ENCODE measurements at regions not wholly inside any gene's neighbourhood (a gene's known extent, or its start where the extent isn't known, plus 50 kb on each side); places are given as distances from the start of the nearest gene placed in this dataset.

DNA sequence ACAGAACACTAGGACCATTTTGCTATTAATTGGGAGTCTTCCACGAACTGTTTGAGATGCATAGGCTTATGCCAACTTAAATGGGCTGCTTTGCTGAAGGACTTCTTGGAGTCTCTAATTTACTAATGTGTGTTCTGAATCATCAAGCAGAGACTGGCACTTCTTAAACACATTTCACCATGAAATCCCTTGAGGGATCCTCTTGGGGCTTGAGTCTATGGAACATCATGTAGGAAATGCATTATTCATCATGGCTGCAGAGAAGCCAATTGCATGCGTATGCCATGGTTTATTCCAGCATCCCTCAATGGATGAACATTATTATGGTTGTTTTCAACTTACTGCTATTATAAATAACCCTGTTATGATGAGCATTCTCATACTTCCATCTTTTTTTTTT lies 73.4 kb downstream of the FGD2 start:
- H3F3A ChIP-seq (ENCODE audit: control insufficient read depth, insufficient read depth), result no peaks in the 10 kb centered on the region
- H3K4me2 ChIP-seq (ENCODE audit: low read length), result no peak overlapping the region
- H3K9me2 ChIP-seq (replicated peaks; ENCODE audit: control insufficient read depth, low read length), result no peaks in the 10 kb centered on the region
- H3K79me2 ChIP-seq (ENCODE audit: control insufficient read depth, low read length), result no peaks in the 10 kb centered on the region
- no peaks in the 10 kb centered on the region for H4K20me1 ChIP-seq (ENCODE audit: control insufficient read depth, insufficient read depth, low read depth, low read length)
- peaks cover 3% of the 10 kb centered on the region; the same call in 1 of the 2 replicates for H3K9me3 ChIP-seq (ENCODE audit: control insufficient read depth, insufficient read depth, low read length)
- no peaks in the 10 kb centered on the region for H3K4me1 ChIP-seq (ENCODE audit: control insufficient read depth, low read length)
- peaks cover 11% of the 10 kb centered on the region for H3K27me3 ChIP-seq (ENCODE audit: control insufficient read depth, low read length)
- no peak for TF ChIP-seq EZH2phosphoT487 (IDR thresholded peaks at IDR 0.05; ENCODE audit: borderline replicate concordance, low read length)
- TF ChIP-seq, protein P1, sequence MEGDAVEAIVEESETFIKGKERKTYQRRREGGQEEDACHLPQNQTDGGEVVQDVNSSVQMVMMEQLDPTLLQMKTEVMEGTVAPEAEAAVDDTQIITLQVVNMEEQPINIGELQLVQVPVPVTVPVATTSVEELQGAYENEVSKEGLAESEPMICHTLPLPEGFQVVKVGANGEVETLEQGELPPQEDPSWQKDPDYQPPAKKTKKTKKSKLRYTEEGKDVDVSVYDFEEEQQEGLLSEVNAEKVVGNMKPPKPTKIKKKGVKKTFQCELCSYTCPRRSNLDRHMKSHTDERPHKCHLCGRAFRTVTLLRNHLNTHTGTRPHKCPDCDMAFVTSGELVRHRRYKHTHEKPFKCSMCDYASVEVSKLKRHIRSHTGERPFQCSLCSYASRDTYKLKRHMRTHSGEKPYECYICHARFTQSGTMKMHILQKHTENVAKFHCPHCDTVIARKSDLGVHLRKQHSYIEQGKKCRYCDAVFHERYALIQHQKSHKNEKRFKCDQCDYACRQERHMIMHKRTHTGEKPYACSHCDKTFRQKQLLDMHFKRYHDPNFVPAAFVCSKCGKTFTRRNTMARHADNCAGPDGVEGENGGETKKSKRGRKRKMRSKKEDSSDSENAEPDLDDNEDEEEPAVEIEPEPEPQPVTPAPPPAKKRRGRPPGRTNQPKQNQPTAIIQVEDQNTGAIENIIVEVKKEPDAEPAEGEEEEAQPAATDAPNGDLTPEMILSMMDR (IDR thresholded peaks at IDR 0.05; ENCODE audit: low read depth, low read length, poor library complexity, severe bottlenecking), result no peak
- no peak overlapping the region for H3K27ac ChIP-seq (ENCODE audit: low read depth, low read length)
- H3K36me3 ChIP-seq (ENCODE audit: control insufficient read depth, low read length), result no peaks in the 10 kb centered on the region
- H3K4me3 ChIP-seq (ENCODE audit: low read length), result no peak overlapping the region

DNA sequence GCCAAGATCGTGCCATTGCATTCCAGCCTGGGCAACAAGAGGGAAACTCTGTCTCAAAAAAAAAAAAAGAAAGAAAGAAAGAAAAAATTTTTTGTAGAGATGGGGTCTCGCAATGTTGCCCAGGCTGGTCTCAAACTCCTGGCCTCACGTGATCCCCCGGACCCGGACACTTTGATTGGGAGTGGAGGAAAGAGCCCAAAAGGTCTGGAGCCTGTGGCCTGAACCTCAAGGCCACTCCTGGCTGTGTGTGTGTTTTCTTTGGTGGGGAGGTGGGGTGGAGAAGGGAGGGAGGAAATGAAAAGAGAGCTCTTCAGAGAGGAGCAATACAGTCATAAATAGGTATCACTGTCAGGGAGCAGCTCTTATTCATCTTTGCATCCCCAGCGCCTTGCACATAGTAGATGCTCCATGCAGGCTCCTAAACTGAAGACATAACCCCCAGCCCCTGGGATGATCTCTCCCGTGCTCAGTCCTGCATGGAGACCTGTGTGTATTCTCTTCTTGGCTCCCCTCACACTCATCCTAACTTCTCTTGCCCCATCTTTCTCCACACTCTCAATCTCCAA lies 75.7 kb downstream of the FGD2 start:
- Histone ChIP-seq H3K4me3 (ENCODE audit: low read length) (no peak overlapping the region), H3K79me2 (ENCODE audit: control insufficient read depth, low read length) (no peaks in the 10 kb centered on the region), H3K27ac (ENCODE audit: low read depth, low read length) (no peak overlapping the region), H3K9me3 (ENCODE audit: control insufficient read depth, insufficient read depth, low read length) (no peaks in the 10 kb centered on the region), H4K20me1 (ENCODE audit: control insufficient read depth, insufficient read depth, low read depth, low read length) (no peaks in the 10 kb centered on the region), H3K4me1 (ENCODE audit: control insufficient read depth, low read length) (no peaks in the 10 kb centered on the region), H3K36me3 (ENCODE audit: control insufficient read depth, low read length) (no peaks in the 10 kb centered on the region), H3K4me2 (ENCODE audit: low read length) (no peak overlapping the region), H3K27me3 (ENCODE audit: control insufficient read depth, low read length) (peaks cover 11% of the 10 kb centered on the region), H3K9me2 (replicated peaks; ENCODE audit: control insufficient read depth, low read length) (no peaks in the 10 kb centered on the region), H3F3A (ENCODE audit: control insufficient read depth, insufficient read depth) (no peaks in the 10 kb centered on the region)
- TF ChIP-seq EZH2phosphoT487 (IDR thresholded peaks at IDR 0.05; ENCODE audit: borderline replicate concordance, low read length), result no peak
- TF ChIP-seq, protein P1 (IDR thresholded peaks at IDR 0.05; ENCODE audit: low read depth, low read length, poor library complexity, severe bottlenecking), result no peak

DNA sequence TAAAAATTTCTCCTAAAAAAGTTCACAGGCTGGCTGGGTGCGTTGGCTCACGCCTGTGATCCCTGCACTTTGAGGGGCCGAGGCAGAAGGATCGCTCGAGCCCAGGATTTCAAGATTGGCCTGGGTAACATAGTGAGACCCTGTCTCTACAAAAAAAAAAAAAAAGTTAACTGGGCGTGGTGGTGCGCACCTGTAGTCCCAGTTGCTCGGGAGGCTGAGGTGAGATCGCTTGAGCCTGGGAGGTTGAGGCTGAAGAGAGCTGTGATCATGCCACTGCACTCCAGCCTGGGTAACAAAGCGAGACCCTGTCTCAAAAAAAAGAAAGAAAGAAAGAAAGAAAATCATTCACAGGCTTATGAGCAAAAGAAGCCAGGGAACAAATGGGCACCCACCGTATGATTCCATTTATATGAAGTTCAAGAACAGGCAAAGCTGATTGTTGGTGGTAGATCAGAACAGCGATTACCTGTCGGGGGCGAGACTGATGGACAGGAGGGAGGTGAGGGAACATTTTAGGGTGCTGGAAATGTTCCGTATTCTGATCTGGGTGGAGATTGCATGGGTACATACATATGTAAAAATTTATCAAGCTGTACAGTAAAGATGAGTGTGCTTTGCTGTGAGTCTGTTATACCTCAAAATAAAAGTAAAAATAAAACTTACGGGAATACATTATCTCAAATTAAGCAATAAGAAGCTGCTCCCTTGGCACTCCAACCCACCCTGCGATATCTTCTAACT lies 77.1 kb downstream of the FGD2 start:
- peaks cover 8% of the 10 kb centered on the region for H3K27me3 ChIP-seq (ENCODE audit: control insufficient read depth, low read length)
- TF ChIP-seq, protein P1 (IDR thresholded peaks at IDR 0.05; ENCODE audit: low read depth, low read length, poor library complexity, severe bottlenecking), result no peak
- TF ChIP-seq EZH2phosphoT487 (IDR thresholded peaks at IDR 0.05; ENCODE audit: borderline replicate concordance, low read length), result no peak
- H3K36me3 ChIP-seq (ENCODE audit: control insufficient read depth, low read length), result no peaks in the 10 kb centered on the region
- H3K4me1 ChIP-seq (ENCODE audit: control insufficient read depth, low read length), result no peaks in the 10 kb centered on the region
- H4K20me1 ChIP-seq (ENCODE audit: control insufficient read depth, insufficient read depth, low read depth, low read length), result no peaks in the 10 kb centered on the region
- no peak overlapping the region for H3K4me2 ChIP-seq (ENCODE audit: low read length)
- H3K27ac ChIP-seq (ENCODE audit: low read depth, low read length), result no peak overlapping the region
- no peak overlapping the region for H3K4me3 ChIP-seq (ENCODE audit: low read length)
- no peaks in the 10 kb centered on the region for H3K9me3 ChIP-seq (ENCODE audit: control insufficient read depth, insufficient read depth, low read length)
- no peaks in the 10 kb centered on the region for H3F3A ChIP-seq (ENCODE audit: control insufficient read depth, insufficient read depth)
- no peaks in the 10 kb centered on the region for H3K79me2 ChIP-seq (ENCODE audit: control insufficient read depth, low read length)
- H3K9me2 ChIP-seq (replicated peaks; ENCODE audit: control insufficient read depth, low read length), result no peaks in the 10 kb centered on the region

Measured in DOHH2 (cell line).